ENCODE measurements at regions not wholly inside any gene's neighbourhood (a gene's known extent, or its start where the extent isn't known, plus 50 kb on each side); places are given as distances from the start of the nearest gene placed in this dataset.

GRCh38 chr9:109863961-109864360 is 84.0 kb downstream of the PALM2AKAP2 start:
- ATAC-seq (no peak), DNase-seq (no peak)
- no peaks in the 10 kb centered on the region for H3K36me3 ChIP-seq
- TF ChIP-seq CTCF (IDR thresholded peaks at IDR 0.05), result no peak
- H3K4me1 ChIP-seq, result peaks cover 0 to 11% of the 10 kb centered on the region in 2 donors
- no peaks in the 10 kb centered on the region for H3K9me3 ChIP-seq
- H3K27ac ChIP-seq, result no peak overlapping the region
- H3K27me3 ChIP-seq, result peaks cover 0 to 4% of the 10 kb centered on the region in 2 donors
- intact Hi-C loops (cut with DNase I), result no loop called here
- no peak overlapping the region for H3K4me3 ChIP-seq

- Histone ChIP-seq H3K27me3 (peaks cover 0 to 4% of the 10 kb centered on the region in 2 donors), H3K4me1 (peaks cover 0 to 10% of the 10 kb centered on the region in 2 donors), H3K4me3 (no peak overlapping the region), H3K36me3 (no peaks in the 10 kb centered on the region), H3K9me3 (no peaks in the 10 kb centered on the region), H3K27ac (no peak overlapping the region)
- intact Hi-C loops (cut with DNase I), result no loop called here
- TF ChIP-seq CTCF (IDR thresholded peaks at IDR 0.05), result no peak
- no peak for DNase-seq
- ATAC-seq, result no peak
These were observed 85.5 kb downstream of the PALM2AKAP2 start for GRCh38 chr9:109865521-109865920.

GRCh38 chr9:109868207-109868606 is 88.2 kb downstream of the PALM2AKAP2 start:
- ATAC-seq, result no peak
- TF ChIP-seq CTCF (IDR thresholded peaks at IDR 0.05), result no peak
- no peak overlapping the region for H3K4me3 ChIP-seq
- peaks cover 0 to 4% of the 10 kb centered on the region in 2 donors for H3K27me3 ChIP-seq
- H3K36me3 ChIP-seq, result no peaks in the 10 kb centered on the region
- intact Hi-C loops (cut with DNase I), result no loop called here
- H3K9me3 ChIP-seq, result no peaks in the 10 kb centered on the region
- no peak overlapping the region for H3K27ac ChIP-seq
- H3K4me1 ChIP-seq, result no peaks in the 10 kb centered on the region
- DNase-seq, result no peak

- intact Hi-C loops (cut with DNase I), result no loop called here
- no peaks in the 10 kb centered on the region for H3K9me3 ChIP-seq
- ATAC-seq (no peak), DNase-seq (no peak)
- no peaks in the 10 kb centered on the region for H3K4me1 ChIP-seq
- H3K36me3 ChIP-seq, result no peaks in the 10 kb centered on the region
- H3K27me3 ChIP-seq, result peaks cover 0 to 4% of the 10 kb centered on the region in 2 donors
- no peak overlapping the region for H3K4me3 ChIP-seq
- TF ChIP-seq CTCF (IDR thresholded peaks at IDR 0.05), result no peak
- no peak overlapping the region for H3K27ac ChIP-seq
These were observed 88.7 kb downstream of the PALM2AKAP2 start for GRCh38 chr9:109868722-109869121.

- Histone ChIP-seq H3K27ac (no peak overlapping the region), H3K36me3 (no peaks in the 10 kb centered on the region), H3K4me1 (no peaks in the 10 kb centered on the region), H3K9me3 (no peaks in the 10 kb centered on the region), H3K27me3 (peaks cover 0 to 4% of the 10 kb centered on the region in 2 donors), H3K4me3 (no peak overlapping the region)
- DNase-seq (no peak), ATAC-seq (no peak)
- intact Hi-C loops (cut with DNase I), result no loop called here
- no peak for TF ChIP-seq CTCF (IDR thresholded peaks at IDR 0.05)
These were observed 90.4 kb downstream of the PALM2AKAP2 start for GRCh38 chr9:109870365-109870764.

Data from left lung (tissue), 4 donors.